ENCODE measurements at regions not wholly inside any gene's neighbourhood (a gene's known extent, or its start where the extent isn't known, plus 50 kb on each side); places are given as distances from the start of the nearest gene placed in this dataset.

GRCh38 chr1:213425376-213426030 is 374.5 kb downstream of the RPS6KC1 start:
- H3K4me1 ChIP-seq (ENCODE audit: control insufficient read depth, extremely low read depth, insufficient read depth, low read length): no peaks in the 10 kb centered on the region
- no peaks in the 10 kb centered on the region for H3K9me1 ChIP-seq (ENCODE audit: control insufficient read depth, extremely low read depth, insufficient read depth, low read length)
- H3K4me3 ChIP-seq (ENCODE audit: control insufficient read depth in 2 of 3, extremely low read depth in 1 of 3, insufficient read depth in 2 of 3, low read depth in 1 of 3, low read length in 3 of 3): no peak overlapping the region
- TF ChIP-seq EZH2 (IDR thresholded peaks at IDR 0.05; ENCODE audit: low read length) (no peak), CTCF (optimal IDR thresholded peaks at IDR 0.05 in 1 of 3, IDR thresholded peaks at IDR 0.05 in 1 of 3, conservative IDR thresholded peaks at IDR 0.05 in 1 of 3; ENCODE audit: extremely low read depth in 1 of 3, insufficient read depth in 2 of 3, low read length in 3 of 3) (no peak)
- H3K27me3 ChIP-seq (ENCODE audit: control insufficient read depth, extremely low read depth, insufficient read depth, low read length): no peaks in the 10 kb centered on the region
- dilution Hi-C loops (cut with MboI; ENCODE audit: extremely low pct_ligation_motif_present, low sequenced_read_pairs): no loop called here
- FAIRE-seq: no peak
- H4K20me1 ChIP-seq (ENCODE audit: control insufficient read depth, extremely low read depth, insufficient read depth, low read length): no peaks in the 10 kb centered on the region
- H3K9ac ChIP-seq (ENCODE audit: control insufficient read depth, extremely low read depth, insufficient read depth, low read length): no peak overlapping the region
- H3K9me3 ChIP-seq (ENCODE audit: control insufficient read depth, low read depth, low read length): no peaks in the 10 kb centered on the region
- DNase-seq (ENCODE audit: low read depth, low spot score): no peak
- H3K27ac ChIP-seq (ENCODE audit: control insufficient read depth, insufficient read depth, low read length): no peak overlapping the region
- no peaks in the 10 kb centered on the region for H3K36me3 ChIP-seq (ENCODE audit: control insufficient read depth in 2 of 2, extremely low read depth in 1 of 2, insufficient read depth in 2 of 2, low read length in 2 of 2)
- H3K4me2 ChIP-seq (ENCODE audit: control insufficient read depth, extremely low read depth, insufficient read depth, low read depth, low read length): no peak overlapping the region
- no peaks in the 10 kb centered on the region for H3K79me2 ChIP-seq (ENCODE audit: control insufficient read depth, insufficient read depth, low read length)
- no peak overlapping the region for H2AFZ ChIP-seq (ENCODE audit: control insufficient read depth, low read length)

- FAIRE-seq: no peak
- H3K27ac ChIP-seq (ENCODE audit: control insufficient read depth, insufficient read depth, low read length): no peak overlapping the region
Observed at GRCh38 chr1:213429642-213430041, 378.6 kb downstream of the RPS6KC1 start.

More at GRCh38 chr1:213429642-213430041, 378.6 kb downstream of the RPS6KC1 start:
- H3K9me1 ChIP-seq (ENCODE audit: control insufficient read depth, extremely low read depth, insufficient read depth, low read length): no peaks in the 10 kb centered on the region
- H4K20me1 ChIP-seq (ENCODE audit: control insufficient read depth, extremely low read depth, insufficient read depth, low read length): no peaks in the 10 kb centered on the region
- H2AFZ ChIP-seq (ENCODE audit: control insufficient read depth, low read length): no peak overlapping the region
- H3K27me3 ChIP-seq (ENCODE audit: control insufficient read depth, extremely low read depth, insufficient read depth, low read length): no peaks in the 10 kb centered on the region
- TF ChIP-seq CTCF (optimal IDR thresholded peaks at IDR 0.05 in 1 of 3, IDR thresholded peaks at IDR 0.05 in 1 of 3, conservative IDR thresholded peaks at IDR 0.05 in 1 of 3; ENCODE audit: extremely low read depth in 1 of 3, insufficient read depth in 2 of 3, low read length in 3 of 3) (no peak), EZH2 (IDR thresholded peaks at IDR 0.05; ENCODE audit: low read length) (no peak)
- H3K4me1 ChIP-seq (ENCODE audit: control insufficient read depth, extremely low read depth, insufficient read depth, low read length): no peaks in the 10 kb centered on the region
- H3K36me3 ChIP-seq (ENCODE audit: control insufficient read depth in 2 of 2, extremely low read depth in 1 of 2, insufficient read depth in 2 of 2, low read length in 2 of 2): no peaks in the 10 kb centered on the region
- dilution Hi-C loops (cut with MboI; ENCODE audit: extremely low pct_ligation_motif_present, low sequenced_read_pairs): no loop called here
- H3K9me3 ChIP-seq (ENCODE audit: control insufficient read depth, low read depth, low read length): no peaks in the 10 kb centered on the region
- H3K79me2 ChIP-seq (ENCODE audit: control insufficient read depth, insufficient read depth, low read length): no peaks in the 10 kb centered on the region
- DNase-seq (ENCODE audit: low read depth, low spot score): no peak
- H3K9ac ChIP-seq (ENCODE audit: control insufficient read depth, extremely low read depth, insufficient read depth, low read length): no peak overlapping the region
- no peak overlapping the region for H3K4me2 ChIP-seq (ENCODE audit: control insufficient read depth, extremely low read depth, insufficient read depth, low read depth, low read length)
- no peak overlapping the region for H3K4me3 ChIP-seq (ENCODE audit: control insufficient read depth in 2 of 3, extremely low read depth in 1 of 3, insufficient read depth in 2 of 3, low read depth in 1 of 3, low read length in 3 of 3)
